Central memory CD8-positive, alpha-beta T cell (primary cell): ENCODE measurements at regions not wholly inside any gene's neighbourhood (a gene's known extent, or its start where the extent isn't known, plus 50 kb on each side); places are given as distances from the start of the nearest gene placed in this dataset.

ENCODE experiments used
- ATAC-seq: fragments of 150-1000 bp; cut with Tn5 transposase; replicated peaks from 2 replicates; pipeline ENCODE4 v1.10.0; 2022; ENCODE audit warnings: mild to moderate bottlenecking, moderate FRiP score, moderate number of reproducible peaks; ENCODE audit not compliant: poor library complexity, severe bottlenecking; ENCODE audit errors: extremely low read depth
- DNase-seq, 2 donors: peaks; one replicate each; pipeline ENCODE4 v3.0.0; 2021; ENCODE audit warnings: low spot score in 2 of 2
- H3K27ac Mint-ChIP-seq: one replicate; pipeline ENCODE4 v1.8.0; 2022; ENCODE audit warnings: low read depth, mild to moderate bottlenecking, moderate library complexity, mixed read lengths
- H3K27me3 Mint-ChIP-seq: one replicate; pipeline ENCODE4 v1.8.0; 2022; ENCODE audit warnings: mixed read lengths
- H3K36me3 Mint-ChIP-seq: one replicate; pipeline ENCODE4 v1.8.0; 2022; ENCODE audit warnings: mild to moderate bottlenecking, moderate library complexity, mixed read lengths; ENCODE audit not compliant: insufficient read depth
- H3K4me1 Mint-ChIP-seq: one replicate; pipeline ENCODE4 v1.8.0; 2022; ENCODE audit warnings: mixed read lengths
- H3K4me3 Mint-ChIP-seq: one replicate; pipeline ENCODE4 v1.8.0; 2022; ENCODE audit warnings: mild to moderate bottlenecking, moderate library complexity, mixed read lengths
- H3K9me3 Mint-ChIP-seq: one replicate; pipeline ENCODE4 v1.8.0; 2022; ENCODE audit warnings: mixed read lengths

DNA sequence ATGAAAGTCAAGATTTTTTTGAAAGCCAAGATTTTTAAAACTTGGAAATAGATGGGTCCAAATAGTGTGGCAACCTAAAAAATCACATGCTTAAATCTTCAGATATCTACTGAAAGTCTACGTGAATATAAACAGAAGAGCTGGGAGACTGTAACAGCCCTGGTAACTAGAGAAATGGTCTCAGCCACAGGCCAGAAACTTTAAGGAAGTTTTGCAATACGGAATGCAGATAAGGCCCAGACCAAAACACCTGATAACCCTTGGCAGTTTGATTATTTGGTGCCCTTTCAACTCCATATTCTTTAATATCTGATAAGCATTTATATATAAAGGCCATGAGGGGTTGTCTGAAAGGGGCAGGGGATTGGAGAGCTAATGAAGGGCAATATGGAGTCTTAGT is 537.3 kb upstream of the TGFBR2 start:
- Mint-ChIP-seq H3K4me3 (no peak overlapping the region), H3K27me3 (peaks cover 33% of the 10 kb centered on the region), H3K4me1 (no peaks in the 10 kb centered on the region), H3K36me3 (no peaks in the 10 kb centered on the region), H3K27ac (no peak overlapping the region), H3K9me3 (no peaks in the 10 kb centered on the region)
- DNase-seq: no peak
- ATAC-seq: no peak

DNA sequence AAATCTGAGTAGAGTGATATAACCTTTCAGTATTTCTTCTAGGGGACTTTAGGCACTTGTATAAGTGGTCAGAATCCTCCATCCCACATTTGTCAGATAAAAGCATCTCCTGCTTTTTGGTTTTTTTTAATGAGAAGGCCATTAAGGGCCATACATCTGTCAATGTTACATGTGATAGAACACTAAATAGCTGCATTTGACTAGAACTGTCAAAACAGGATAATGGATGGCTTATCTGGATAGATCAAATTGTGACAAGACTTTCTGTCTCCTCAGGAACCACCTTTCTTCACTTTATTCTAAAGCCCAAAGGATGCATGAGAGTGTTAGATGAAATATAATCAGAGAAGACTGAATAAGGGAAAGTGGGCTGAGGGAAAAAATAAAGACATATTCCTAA is 533.4 kb upstream of the TGFBR2 start:
- DNase-seq: no peak
- Mint-ChIP-seq H3K9me3 (no peaks in the 10 kb centered on the region), H3K27me3 (peaks cover 9% of the 10 kb centered on the region), H3K27ac (no peak overlapping the region), H3K4me1 (no peaks in the 10 kb centered on the region), H3K36me3 (peaks cover 2% of the 10 kb centered on the region), H3K4me3 (no peak overlapping the region)
- no peak for ATAC-seq

DNA sequence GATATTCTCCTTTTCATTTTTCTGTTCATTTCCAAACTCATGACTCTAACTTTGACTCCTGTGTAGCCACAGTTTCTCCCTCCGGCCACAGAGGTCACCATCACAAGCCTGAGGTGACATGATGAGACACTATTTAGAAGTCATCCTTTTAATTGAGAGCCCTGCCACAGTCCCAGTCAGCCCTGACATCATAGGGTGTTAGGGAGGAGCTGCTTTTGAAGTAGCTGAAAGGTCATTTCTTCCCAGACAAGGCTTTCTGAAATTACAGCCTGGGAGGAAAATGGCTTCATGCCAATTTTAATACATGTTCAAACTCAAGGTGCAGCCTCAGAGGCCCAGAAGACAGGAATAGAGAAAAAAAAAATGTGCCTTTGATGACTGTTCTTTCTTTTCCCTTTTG is 532.8 kb upstream of the TGFBR2 start:
- H3K27ac Mint-ChIP-seq: no peak overlapping the region
- no peak for ATAC-seq
- no peak overlapping the region for H3K4me3 Mint-ChIP-seq
- H3K36me3 Mint-ChIP-seq: peaks cover 2% of the 10 kb centered on the region
- H3K27me3 Mint-ChIP-seq: peaks cover 9% of the 10 kb centered on the region
- no peak for DNase-seq
- no peaks in the 10 kb centered on the region for H3K4me1 Mint-ChIP-seq
- no peaks in the 10 kb centered on the region for H3K9me3 Mint-ChIP-seq

DNA sequence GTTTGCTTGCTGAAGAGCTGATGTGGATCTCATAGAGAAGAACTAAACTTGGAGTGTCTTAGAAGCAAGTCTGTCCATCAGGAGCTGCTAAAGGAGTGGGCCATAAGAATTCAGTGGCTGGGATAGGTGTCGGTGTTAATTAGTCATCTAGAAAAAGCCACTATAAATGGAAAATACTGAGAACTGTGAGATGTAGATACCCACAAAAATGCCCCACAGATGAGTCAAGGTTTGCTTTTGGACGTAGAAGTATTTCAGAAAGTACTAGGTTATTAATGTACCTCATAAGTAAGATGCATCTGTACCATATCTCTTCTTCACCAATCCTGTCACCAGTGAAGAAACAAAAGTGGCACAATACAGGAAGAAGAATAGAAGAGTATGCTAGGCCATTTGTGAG is 530.9 kb upstream of the TGFBR2 start:
- ATAC-seq (no peak), DNase-seq (no peak)
- Mint-ChIP-seq H3K9me3 (no peaks in the 10 kb centered on the region), H3K36me3 (peaks cover 2% of the 10 kb centered on the region), H3K4me3 (no peak overlapping the region), H3K4me1 (no peaks in the 10 kb centered on the region), H3K27me3 (no peaks in the 10 kb centered on the region), H3K27ac (no peak overlapping the region)

DNA sequence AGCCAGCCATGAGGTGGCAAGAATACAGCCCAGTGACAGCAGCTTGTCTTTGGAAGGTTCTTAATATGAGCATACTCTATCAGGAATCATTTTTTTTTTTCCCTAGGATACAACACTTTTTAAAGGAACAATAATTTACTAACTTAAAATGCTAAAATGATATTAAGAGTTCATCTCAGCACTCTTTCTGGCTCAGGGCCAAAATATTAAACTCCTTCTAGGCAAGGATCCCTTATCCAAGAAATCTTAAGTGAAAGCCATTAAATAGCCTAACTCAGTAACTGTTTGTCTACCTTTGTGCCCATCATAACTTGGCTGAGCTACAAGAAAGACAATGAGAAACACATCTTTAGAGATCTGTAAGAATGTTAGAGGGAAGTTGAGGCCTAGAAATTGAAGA is 529.5 kb upstream of the TGFBR2 start:
- ATAC-seq (no peak), DNase-seq (no peak)
- Mint-ChIP-seq H3K27me3 (no peaks in the 10 kb centered on the region), H3K4me1 (no peaks in the 10 kb centered on the region), H3K9me3 (no peaks in the 10 kb centered on the region), H3K4me3 (no peak overlapping the region), H3K27ac (no peak overlapping the region), H3K36me3 (peaks cover 2% of the 10 kb centered on the region)

DNA sequence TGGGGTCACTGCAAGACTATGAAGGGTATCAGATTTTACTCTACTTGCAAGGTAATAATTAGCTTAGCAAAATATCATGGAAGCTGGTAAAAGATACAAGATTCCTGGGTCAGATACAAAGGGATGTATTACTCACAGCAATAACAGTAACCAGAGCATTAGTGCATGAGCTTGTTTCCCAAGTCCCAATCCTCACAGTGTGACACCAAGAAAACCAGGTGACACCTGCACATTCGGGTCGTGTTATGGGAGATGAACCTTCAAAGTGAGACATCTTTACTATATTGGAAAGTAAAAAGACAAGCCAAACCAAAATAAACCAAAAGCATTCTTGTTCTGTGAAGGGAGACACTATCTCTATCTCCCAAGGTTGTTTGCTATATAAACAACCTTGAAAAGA is 528.7 kb upstream of the TGFBR2 start:
- ATAC-seq: no peak
- H3K9me3 Mint-ChIP-seq: no peaks in the 10 kb centered on the region
- no peak for DNase-seq
- H3K4me3 Mint-ChIP-seq: no peak overlapping the region
- no peak overlapping the region for H3K27ac Mint-ChIP-seq
- H3K27me3 Mint-ChIP-seq: no peaks in the 10 kb centered on the region
- H3K4me1 Mint-ChIP-seq: no peaks in the 10 kb centered on the region
- H3K36me3 Mint-ChIP-seq: peaks cover 2% of the 10 kb centered on the region

DNA sequence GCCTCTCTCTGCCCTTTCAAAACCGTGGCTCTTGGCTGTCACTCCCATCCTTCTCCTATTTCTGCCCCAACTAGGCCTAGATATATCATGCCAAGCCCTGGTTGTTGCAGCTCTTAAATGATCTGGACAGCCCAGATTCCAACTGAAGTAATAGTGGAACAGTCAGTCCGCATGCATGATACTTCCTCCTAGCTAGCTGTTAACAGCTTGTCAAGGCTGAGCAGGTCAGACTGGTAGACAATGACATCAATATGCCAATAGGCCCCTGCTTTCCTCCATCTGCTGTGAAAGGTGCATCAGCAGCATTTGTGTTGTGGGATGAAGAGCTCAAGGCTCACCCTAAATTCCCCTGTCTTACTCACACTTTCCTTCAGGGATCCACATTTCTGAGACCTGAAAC is 527.7 kb upstream of the TGFBR2 start:
- no peak overlapping the region for H3K27ac Mint-ChIP-seq
- H3K4me3 Mint-ChIP-seq: no peak overlapping the region
- peaks cover 2% of the 10 kb centered on the region for H3K36me3 Mint-ChIP-seq
- no peaks in the 10 kb centered on the region for H3K9me3 Mint-ChIP-seq
- no peak for DNase-seq
- no peak for ATAC-seq
- no peaks in the 10 kb centered on the region for H3K4me1 Mint-ChIP-seq
- no peaks in the 10 kb centered on the region for H3K27me3 Mint-ChIP-seq

DNA sequence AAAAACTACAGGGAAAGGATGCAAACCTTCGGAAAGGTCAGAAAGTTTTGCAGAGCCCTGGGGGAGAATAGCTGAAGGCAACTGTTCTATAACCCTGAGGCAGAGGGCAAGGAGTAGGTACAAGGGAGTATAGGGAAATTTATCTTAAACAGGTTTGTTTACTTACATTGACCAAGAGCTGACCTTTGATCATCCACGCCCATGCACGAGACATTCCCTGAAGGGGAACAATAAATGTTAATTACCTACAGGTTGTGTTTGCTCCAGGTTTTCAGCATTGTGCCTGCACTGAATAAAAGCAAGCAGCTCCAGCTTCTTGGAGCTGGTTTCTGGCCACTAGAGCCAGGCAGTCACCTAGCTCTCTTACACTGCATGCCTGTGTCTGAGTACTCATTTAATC is 524.5 kb upstream of the TGFBR2 start:
- ATAC-seq: no peak
- Mint-ChIP-seq H3K4me3 (no peak overlapping the region), H3K4me1 (no peaks in the 10 kb centered on the region)

DNA sequence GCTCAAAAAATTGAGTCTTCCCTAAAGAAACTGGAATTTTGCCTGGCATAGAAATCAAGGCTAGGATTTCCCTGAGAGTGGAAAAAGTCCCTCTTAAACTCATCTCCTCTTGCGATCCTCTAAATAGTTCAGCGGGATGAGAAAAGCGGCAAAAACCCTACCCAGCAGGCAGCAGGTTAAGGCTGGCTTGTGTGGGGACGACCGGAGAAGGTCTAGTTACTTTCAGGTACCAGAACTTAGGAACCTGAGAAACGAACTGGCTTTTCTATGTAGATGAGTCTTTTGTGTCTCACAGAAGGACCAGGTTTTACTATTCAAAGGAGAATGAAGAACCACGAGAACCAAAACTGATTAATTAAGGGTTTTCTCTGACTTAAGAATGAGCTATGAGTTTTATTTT is 523.7 kb upstream of the TGFBR2 start:
- DNase-seq (no peak), ATAC-seq (no peak)
- H3K9me3 Mint-ChIP-seq: no peaks in the 10 kb centered on the region
- no peak overlapping the region for H3K27ac Mint-ChIP-seq
- no peaks in the 10 kb centered on the region for H3K36me3 Mint-ChIP-seq
- H3K4me3 Mint-ChIP-seq: no peak overlapping the region
- H3K27me3 Mint-ChIP-seq: peaks cover 14% of the 10 kb centered on the region
- H3K4me1 Mint-ChIP-seq: no peaks in the 10 kb centered on the region

More for the DNA sequence above, 524.5 kb upstream of the TGFBR2 start:
- Mint-ChIP-seq H3K27me3 (peaks cover 14% of the 10 kb centered on the region), H3K27ac (no peak overlapping the region), H3K9me3 (no peaks in the 10 kb centered on the region), H3K36me3 (no peaks in the 10 kb centered on the region)
- no peak for DNase-seq

DNA sequence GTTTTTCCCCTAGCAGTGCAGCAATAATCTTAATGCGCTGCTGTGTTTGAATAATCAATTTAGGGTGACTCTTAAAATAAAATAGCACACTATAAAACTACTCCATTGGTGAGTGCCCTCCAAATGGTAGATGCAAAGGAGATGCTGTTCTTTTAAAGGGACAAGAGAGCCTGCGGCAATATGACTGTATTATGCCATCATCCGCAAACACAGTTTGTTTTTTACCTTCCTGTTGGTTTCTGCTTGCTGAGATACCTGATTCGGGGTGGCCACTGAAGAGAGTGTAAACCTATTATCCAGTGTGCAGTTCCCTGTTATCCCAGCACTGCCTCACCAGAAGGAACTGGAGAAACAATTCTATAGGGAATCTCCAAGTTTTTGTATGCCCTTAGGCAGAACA is 523.1 kb upstream of the TGFBR2 start:
- no peak overlapping the region for H3K27ac Mint-ChIP-seq
- H3K9me3 Mint-ChIP-seq: no peaks in the 10 kb centered on the region
- DNase-seq (no peak), ATAC-seq (no peak)
- H3K27me3 Mint-ChIP-seq: peaks cover 14% of the 10 kb centered on the region
- H3K4me1 Mint-ChIP-seq: no peaks in the 10 kb centered on the region
- no peaks in the 10 kb centered on the region for H3K36me3 Mint-ChIP-seq
- H3K4me3 Mint-ChIP-seq: no peak overlapping the region

DNA sequence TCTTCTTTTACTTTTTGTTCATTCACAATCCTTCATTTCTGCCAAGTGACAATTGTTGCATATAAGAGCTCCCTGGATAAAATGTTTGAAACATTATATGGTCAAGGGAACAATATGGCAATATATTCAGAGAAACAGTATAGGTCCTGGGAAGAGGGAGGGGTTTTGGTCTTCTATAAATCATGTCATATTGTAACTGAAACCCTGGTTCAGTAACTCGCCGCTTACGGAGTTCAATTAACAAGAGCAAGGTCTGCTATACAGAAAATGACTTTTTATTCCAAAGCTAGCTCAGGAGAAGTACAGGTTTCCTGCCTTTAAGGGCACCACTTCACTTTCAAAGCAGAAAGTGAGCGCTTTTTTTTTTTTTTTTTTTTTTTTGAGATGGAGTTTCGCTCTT is 522.1 kb upstream of the TGFBR2 start:
- no peaks in the 10 kb centered on the region for H3K36me3 Mint-ChIP-seq
- DNase-seq (no peak), ATAC-seq (no peak)
- H3K27ac Mint-ChIP-seq: no peak overlapping the region
- H3K9me3 Mint-ChIP-seq: no peaks in the 10 kb centered on the region
- H3K27me3 Mint-ChIP-seq: peaks cover 14% of the 10 kb centered on the region
- H3K4me1 Mint-ChIP-seq: no peaks in the 10 kb centered on the region
- H3K4me3 Mint-ChIP-seq: no peak overlapping the region

DNA sequence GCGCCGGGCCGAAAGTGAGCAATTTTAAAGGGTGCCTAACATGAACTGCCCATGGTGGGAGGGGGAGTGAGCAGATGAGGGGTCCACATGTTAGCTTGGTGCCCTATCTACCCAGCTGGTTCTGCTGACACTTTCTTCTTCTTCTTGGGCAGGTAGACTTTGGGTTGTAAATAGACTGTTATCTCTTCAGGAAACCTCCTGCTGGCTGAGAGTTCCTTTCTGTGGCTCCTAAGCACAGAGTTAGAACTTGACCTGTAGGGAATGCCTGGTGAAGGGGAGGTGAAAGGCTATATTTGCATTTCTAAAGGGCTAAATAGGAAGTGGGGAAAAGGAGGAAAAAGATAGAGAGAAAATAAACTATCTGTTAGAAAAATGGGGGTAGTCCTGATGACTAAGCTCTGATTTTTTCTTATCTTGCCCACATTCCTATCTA is 521.4 kb upstream of the TGFBR2 start:
- no peak overlapping the region for H3K27ac Mint-ChIP-seq
- ATAC-seq (no peak), DNase-seq (no peak)
- H3K36me3 Mint-ChIP-seq: no peaks in the 10 kb centered on the region
- peaks cover 14% of the 10 kb centered on the region for H3K27me3 Mint-ChIP-seq
- H3K4me3 Mint-ChIP-seq: no peak overlapping the region
- H3K9me3 Mint-ChIP-seq: no peaks in the 10 kb centered on the region
- H3K4me1 Mint-ChIP-seq: no peaks in the 10 kb centered on the region

DNA sequence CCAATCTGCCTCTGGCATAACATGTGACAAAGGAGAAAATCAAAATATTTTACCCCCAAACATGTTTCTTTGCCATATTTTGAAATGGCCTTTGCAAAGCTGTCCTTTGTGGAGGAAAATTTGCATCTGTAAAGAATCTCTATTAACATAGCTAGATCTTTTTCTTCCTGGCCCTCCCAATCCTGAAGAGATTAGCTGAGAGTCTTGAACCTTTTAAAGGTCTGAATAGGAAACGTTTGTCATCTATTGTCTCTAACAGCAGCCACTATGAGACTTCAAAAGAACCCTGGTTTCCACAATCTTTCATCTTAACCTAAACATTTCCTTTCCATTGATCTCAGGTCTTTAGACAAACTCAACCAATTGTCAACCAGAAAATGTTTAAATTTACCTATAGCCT is 520.9 kb upstream of the TGFBR2 start:
- Mint-ChIP-seq H3K9me3 (no peaks in the 10 kb centered on the region), H3K27me3 (peaks cover 19% of the 10 kb centered on the region), H3K36me3 (no peaks in the 10 kb centered on the region), H3K27ac (no peak overlapping the region), H3K4me1 (no peaks in the 10 kb centered on the region), H3K4me3 (no peak overlapping the region)
- ATAC-seq: no peak
- no peak for DNase-seq

DNA sequence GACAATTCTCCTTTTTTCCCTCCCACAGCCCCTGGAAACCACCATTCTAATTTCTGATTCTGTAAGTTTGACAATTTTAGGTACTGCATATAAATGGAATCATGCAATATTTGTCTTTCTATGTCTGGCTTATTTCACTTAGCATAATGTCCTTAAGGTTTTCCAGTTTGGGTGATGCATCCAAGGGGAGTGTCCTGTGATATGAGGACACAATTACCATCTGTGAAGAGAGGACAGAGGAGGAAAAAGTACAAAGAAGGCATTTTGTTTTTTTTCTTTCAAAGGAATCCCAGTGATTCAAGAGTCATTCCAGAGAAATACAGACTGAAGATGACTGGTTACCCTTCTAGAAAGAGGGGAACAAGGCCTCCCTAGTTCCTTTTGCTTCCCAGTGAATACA is 514.7 kb upstream of the TGFBR2 start:
- peaks cover 34% of the 10 kb centered on the region for H3K27me3 Mint-ChIP-seq
- H3K4me3 Mint-ChIP-seq: no peak overlapping the region
- no peaks in the 10 kb centered on the region for H3K4me1 Mint-ChIP-seq
- no peak for ATAC-seq
- no peak overlapping the region for H3K27ac Mint-ChIP-seq
- H3K9me3 Mint-ChIP-seq: no peaks in the 10 kb centered on the region
- H3K36me3 Mint-ChIP-seq: peaks cover 2% of the 10 kb centered on the region
- DNase-seq: no peak
